Esophagus (tissue), 2 donors: ENCODE measurements at regions not wholly inside any gene's neighbourhood (a gene's known extent, or its start where the extent isn't known, plus 50 kb on each side); places are given as distances from the start of the nearest gene placed in this dataset.

Experiments used
- H3K27ac ChIP-seq, 2 donors: one replicate each; pipeline ENCODE4 v1.5.1; 2013; ENCODE audit warnings: low read depth in 2 of 2, mild to moderate bottlenecking in 2 of 2, inconsistent platforms in 1 of 2, low read length in 1 of 2, moderate library complexity in 1 of 2
- H3K27me3 ChIP-seq, 2 donors: one replicate each; pipeline ENCODE4 v1.6.1; 2013; ENCODE audit warnings: low read length in 2 of 2, control low read depth in 1 of 2, mild to moderate bottlenecking in 1 of 2; ENCODE audit not compliant: insufficient read depth in 2 of 2, control insufficient read depth in 1 of 2
- H3K36me3 ChIP-seq, 2 donors: one replicate each; pipeline ENCODE4 v1.6.1; 2013; ENCODE audit warnings: low read length in 1 of 2; ENCODE audit not compliant: control insufficient read depth in 2 of 2, insufficient read depth in 2 of 2
- H3K4me1 ChIP-seq, 2 donors: one replicate each; pipeline ENCODE4 v1.6.1; 2013; ENCODE audit warnings: low read length in 1 of 2; ENCODE audit not compliant: control insufficient read depth in 2 of 2, insufficient read depth in 2 of 2
- H3K4me3 ChIP-seq, 2 donors: one replicate each; pipeline ENCODE4 v1.5.1; 2013; ENCODE audit warnings: low read length in 2 of 2, mild to moderate bottlenecking in 2 of 2, low read depth in 1 of 2, moderate library complexity in 1 of 2
- H3K9me3 ChIP-seq, 2 donors: one replicate each; pipeline ENCODE4 v1.6.1; 2013; ENCODE audit warnings: mild to moderate bottlenecking in 2 of 2, low read depth in 1 of 2, low read length in 1 of 2, moderate library complexity in 1 of 2; ENCODE audit not compliant: control insufficient read depth in 2 of 2, insufficient read depth in 1 of 2
- WGBS, 2 donors: extraction: QIAGEN DNeasy Blood & Tissue Kit; methylation state at CpG; one replicate each; pipeline ENCODE4 v1.1.7; 2013; 5-methylcytosine and 5-hydroxymethylcytosine counted together
- donor health status: healthy with polysubstance abuse.
- donor health status: Bipolar disorder and iron deficiency.

GRCh38 chr2:67066782-67067181 is 330.4 kb upstream of the ETAA1 start:
- 91 to 92% methylated on average over 3 of the region's 3 CpGs for WGBS, 2 donors
- Histone ChIP-seq H3K4me3 (no peak overlapping the region), H3K36me3 (no peaks in the 10 kb centered on the region), H3K9me3 (no peaks in the 10 kb centered on the region), H3K27ac (no peak overlapping the region), H3K4me1 (no peaks in the 10 kb centered on the region), H3K27me3 (no peaks in the 10 kb centered on the region)

GRCh38 chr2:67067656-67068055 is 329.5 kb upstream of the ETAA1 start:
- Histone ChIP-seq H3K4me1 (no peaks in the 10 kb centered on the region), H3K9me3 (no peaks in the 10 kb centered on the region), H3K4me3 (no peak overlapping the region), H3K36me3 (no peaks in the 10 kb centered on the region), H3K27ac (no peak overlapping the region), H3K27me3 (no peaks in the 10 kb centered on the region)

- no peak overlapping the region for H3K27ac ChIP-seq
- H3K36me3 ChIP-seq, result no peaks in the 10 kb centered on the region
- no peaks in the 10 kb centered on the region for H3K4me1 ChIP-seq
- 60 to 64% methylated on average over 1 of the region's 1 CpG for WGBS, 2 donors
- H3K9me3 ChIP-seq, result no peaks in the 10 kb centered on the region
- H3K4me3 ChIP-seq, result no peak overlapping the region
- H3K27me3 ChIP-seq, result no peaks in the 10 kb centered on the region
These were observed 326.3 kb upstream of the ETAA1 start for GRCh38 chr2:67070826-67071225.

- Histone ChIP-seq H3K27ac (no peak overlapping the region), H3K36me3 (no peaks in the 10 kb centered on the region), H3K4me1 (no peaks in the 10 kb centered on the region), H3K4me3 (no peak overlapping the region), H3K27me3 (no peaks in the 10 kb centered on the region), H3K9me3 (no peaks in the 10 kb centered on the region)
- 93 to 94% methylated on average over 7 of the region's 7 CpGs for WGBS, 2 donors
These were observed 322.1 kb upstream of the ETAA1 start for GRCh38 chr2:67075056-67075455.

GRCh38 chr2:67075530-67076238 is 321.4 kb upstream of the ETAA1 start:
- Histone ChIP-seq H3K9me3 (peaks cover 0 to 3% of the 10 kb centered on the region in 2 donors), H3K27ac (no peak overlapping the region), H3K4me1 (no peaks in the 10 kb centered on the region), H3K36me3 (no peaks in the 10 kb centered on the region), H3K27me3 (no peaks in the 10 kb centered on the region), H3K4me3 (no peak overlapping the region)
- WGBS, 2 donors, result 81 to 90% methylated on average over 3 of the region's 3 CpGs

- no peak overlapping the region for H3K4me3 ChIP-seq
- 84 to 85% methylated on average over 1 of the region's 1 CpG for WGBS, 2 donors
- no peaks in the 10 kb centered on the region for H3K4me1 ChIP-seq
- no peak overlapping the region for H3K27ac ChIP-seq
- no peaks in the 10 kb centered on the region for H3K27me3 ChIP-seq
- H3K9me3 ChIP-seq, result peaks cover 0 to 3% of the 10 kb centered on the region in 2 donors
- no peaks in the 10 kb centered on the region for H3K36me3 ChIP-seq
These were observed 320.9 kb upstream of the ETAA1 start for GRCh38 chr2:67076239-67076624.

GRCh38 chr2:67079729-67080128 is 317.4 kb upstream of the ETAA1 start:
- Histone ChIP-seq H3K36me3 (no peaks in the 10 kb centered on the region), H3K4me3 (no peak overlapping the region), H3K27ac (no peak overlapping the region), H3K9me3 (peaks cover 0 to 3% of the 10 kb centered on the region in 2 donors), H3K27me3 (no peaks in the 10 kb centered on the region), H3K4me1 (no peaks in the 10 kb centered on the region)
- WGBS, 2 donors, result 63 to 75% methylated on average over 3 of the region's 3 CpGs

- H3K27me3 ChIP-seq, result no peaks in the 10 kb centered on the region
- H3K36me3 ChIP-seq, result no peaks in the 10 kb centered on the region
- H3K9me3 ChIP-seq, result peaks cover 0 to 3% of the 10 kb centered on the region in 2 donors
- H3K4me1 ChIP-seq, result no peaks in the 10 kb centered on the region
- H3K4me3 ChIP-seq, result no peak overlapping the region
- no peak overlapping the region for H3K27ac ChIP-seq
These were observed 314.3 kb upstream of the ETAA1 start for GRCh38 chr2:67082813-67083212.

- no peak overlapping the region for H3K27ac ChIP-seq
- H3K4me3 ChIP-seq, result no peak overlapping the region
- H3K4me1 ChIP-seq, result no peaks in the 10 kb centered on the region
- H3K27me3 ChIP-seq, result no peaks in the 10 kb centered on the region
- WGBS, 2 donors, result 62 to 67% methylated on average over 2 of the region's 2 CpGs
- H3K9me3 ChIP-seq, result peaks cover 0 to 3% of the 10 kb centered on the region in 2 donors
- H3K36me3 ChIP-seq, result no peaks in the 10 kb centered on the region
These were observed 313.2 kb upstream of the ETAA1 start for GRCh38 chr2:67083951-67084350.

GRCh38 chr2:67085146-67085545 is 312.0 kb upstream of the ETAA1 start:
- H3K4me1 ChIP-seq, result no peaks in the 10 kb centered on the region
- peaks cover 0 to 3% of the 10 kb centered on the region in 2 donors for H3K9me3 ChIP-seq
- H3K4me3 ChIP-seq, result no peak overlapping the region
- H3K36me3 ChIP-seq, result no peaks in the 10 kb centered on the region
- 92% methylated on average over 4 of the region's 4 CpGs for WGBS, 2 donors
- H3K27me3 ChIP-seq, result no peaks in the 10 kb centered on the region
- H3K27ac ChIP-seq, result no peak overlapping the region
